Nucleus accumbens (tissue), 56 donors: ENCODE measurements at regions not wholly inside any gene's neighbourhood (a gene's known extent, or its start where the extent isn't known, plus 50 kb on each side); places are given as distances from the start of the nearest gene placed in this dataset.
"Not testable (repeated sequence)": the region's sequence is repeated elsewhere in the genome, so short reads cannot be mapped to it uniquely, and the experiment has no call there.

Experiments used
- DNase-seq, 56 donors: peaks; one replicate each; lab custom pipeline; 2025; lab: John Stamatoyannopoulos, UW

- no peak for DNase-seq
Measured at GRCh38 chr7:67655168-67655567, 658.5 kb downstream of the TYW1 start.

DNA sequence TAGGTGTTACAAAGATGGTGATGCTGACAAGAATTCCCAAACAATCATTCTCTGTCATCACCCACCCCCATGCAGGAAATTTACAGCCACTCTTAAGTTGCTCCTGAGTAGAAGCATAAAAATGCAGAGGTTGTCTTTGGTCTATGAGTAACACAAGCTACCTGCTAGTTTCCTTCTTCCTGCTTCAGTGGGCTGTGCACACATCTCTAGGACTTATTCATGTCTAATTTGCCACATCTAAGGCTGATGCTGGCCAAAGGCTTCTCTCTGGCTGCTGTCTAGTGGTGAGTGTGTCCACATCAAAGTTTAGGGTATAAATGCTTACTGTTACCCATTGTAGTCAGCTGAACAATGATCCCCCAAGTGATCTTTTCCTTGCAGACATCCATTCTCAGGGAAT is 662.5 kb downstream of the TYW1 start:
- DNase-seq = no peak

DNA sequence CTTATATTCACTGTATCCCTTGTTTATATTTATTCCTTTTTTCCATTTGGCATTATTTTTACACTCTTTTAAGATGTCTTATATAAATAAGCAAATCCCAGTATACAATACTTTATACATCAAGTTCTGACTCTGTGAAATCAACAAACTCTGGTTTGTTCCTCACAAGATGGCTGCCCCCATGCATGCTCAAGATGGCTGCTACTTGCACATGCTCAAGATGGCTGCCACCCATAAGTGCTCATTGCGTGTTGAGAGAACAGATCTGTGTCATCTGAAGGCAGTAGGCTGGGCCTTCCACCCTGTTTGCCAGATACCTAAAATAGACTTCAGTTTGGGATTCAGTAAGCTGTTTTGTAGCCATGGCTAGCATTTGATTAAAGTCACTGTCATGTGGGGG is 666.2 kb downstream of the TYW1 start:
- no peak for DNase-seq

DNA sequence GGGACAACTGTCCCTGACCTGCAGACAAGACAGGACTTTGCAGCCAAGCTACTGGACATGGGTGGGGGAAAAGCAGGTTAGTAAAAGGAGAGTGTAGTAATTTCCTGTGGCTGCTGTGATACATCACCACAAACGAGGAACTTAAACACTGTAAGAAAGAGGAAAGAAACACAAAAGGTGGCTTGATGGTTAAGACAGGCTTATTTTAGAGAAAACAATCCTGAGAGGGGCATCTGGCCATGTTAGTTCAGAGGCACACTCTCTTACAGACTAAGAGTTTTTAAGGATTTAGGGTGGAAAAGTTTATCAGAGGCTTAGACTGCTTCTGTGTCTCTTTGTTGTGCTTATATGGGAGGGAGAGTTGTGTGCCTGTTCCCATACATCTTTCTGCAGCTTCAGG is 667.0 kb downstream of the TYW1 start:
- no peak for DNase-seq

GRCh38 chr7:67666359-67666758 is 669.7 kb downstream of the TYW1 start:
- DNase-seq = not testable (repeated sequence)

DNA sequence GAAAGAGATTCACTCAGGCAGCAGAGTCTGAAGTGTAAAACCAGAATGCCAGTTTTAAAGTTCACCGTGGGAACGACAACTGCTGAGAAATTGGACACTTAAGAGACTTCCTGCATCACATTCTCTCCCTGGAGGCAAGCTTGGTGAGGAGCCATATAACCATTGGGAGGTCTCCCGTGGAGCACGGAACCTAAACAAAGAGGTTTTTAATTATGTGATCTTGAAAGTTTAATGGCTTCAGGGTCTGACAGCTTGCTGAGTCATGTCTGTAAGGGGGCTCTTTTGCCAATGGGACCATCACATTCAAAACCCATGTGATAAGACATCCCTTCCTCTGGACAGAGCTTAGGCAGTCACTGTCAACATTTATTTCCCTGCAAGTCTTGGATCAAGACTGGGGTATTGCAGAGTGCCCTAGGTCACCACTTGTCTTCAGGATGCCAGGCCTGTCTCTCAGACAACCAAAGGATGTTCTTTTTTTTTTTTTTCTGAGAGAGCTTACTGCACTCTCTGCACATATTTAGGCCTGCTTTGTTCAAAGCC is 674.4 kb downstream of the TYW1 start:
- DNase-seq = no peak

- no peak for DNase-seq
Measured at GRCh38 chr7:67673861-67674260, 677.2 kb downstream of the TYW1 start.

DNA sequence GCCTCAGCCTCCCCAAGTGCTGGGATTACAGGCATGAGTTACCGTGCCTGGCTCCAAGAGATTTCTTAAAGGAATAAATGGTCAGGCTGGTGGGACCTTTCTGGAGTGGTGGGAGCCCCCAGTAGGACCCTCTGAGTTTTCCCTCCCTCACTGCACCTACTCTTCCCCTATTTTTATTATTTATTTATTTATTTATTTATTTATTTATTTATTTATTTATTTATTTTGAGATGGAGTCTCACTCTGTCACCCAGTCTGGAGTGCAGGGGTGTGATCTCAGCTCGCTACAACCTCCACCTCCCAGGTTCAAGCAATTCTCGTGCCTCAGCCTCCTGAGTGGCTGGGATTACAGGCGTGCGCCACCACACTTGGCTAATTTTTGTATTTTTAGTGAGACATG is 678.2 kb downstream of the TYW1 start:
- DNase-seq = not testable (repeated sequence)

- DNase-seq = no peak
Measured at GRCh38 chr7:67675971-67676370, 679.3 kb downstream of the TYW1 start.

DNA sequence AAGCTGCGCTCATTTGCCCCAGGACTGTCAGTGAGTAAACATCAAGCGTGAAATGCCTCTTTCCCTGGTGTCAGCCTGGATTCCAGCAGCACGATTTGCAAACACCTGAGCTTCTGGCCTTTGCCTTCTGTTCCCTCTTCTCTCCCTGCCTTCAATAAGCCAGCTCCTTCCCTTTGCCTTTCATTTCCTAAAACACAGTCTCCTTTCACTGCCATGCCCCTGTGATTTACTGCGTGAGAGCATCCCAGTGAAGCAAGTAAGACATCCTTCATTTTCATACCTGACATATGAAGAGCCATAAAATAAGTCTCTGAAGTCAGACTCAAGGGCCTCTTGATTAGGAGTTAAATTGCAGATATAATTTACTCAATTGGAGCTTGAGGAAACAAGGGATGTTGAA is 681.8 kb downstream of the TYW1 start:
- no peak for DNase-seq

GRCh38 chr7:67683628-67684027 is 687.0 kb downstream of the TYW1 start:
- DNase-seq = no peak

- DNase-seq = no peak
Measured at GRCh38 chr7:67690700-67691099, 694.1 kb downstream of the TYW1 start.

- DNase-seq = no peak
Measured at GRCh38 chr7:67692425-67692824, 695.8 kb downstream of the TYW1 start.

- no peak for DNase-seq
Measured at GRCh38 chr7:67696124-67696523, 699.5 kb downstream of the TYW1 start.

DNA sequence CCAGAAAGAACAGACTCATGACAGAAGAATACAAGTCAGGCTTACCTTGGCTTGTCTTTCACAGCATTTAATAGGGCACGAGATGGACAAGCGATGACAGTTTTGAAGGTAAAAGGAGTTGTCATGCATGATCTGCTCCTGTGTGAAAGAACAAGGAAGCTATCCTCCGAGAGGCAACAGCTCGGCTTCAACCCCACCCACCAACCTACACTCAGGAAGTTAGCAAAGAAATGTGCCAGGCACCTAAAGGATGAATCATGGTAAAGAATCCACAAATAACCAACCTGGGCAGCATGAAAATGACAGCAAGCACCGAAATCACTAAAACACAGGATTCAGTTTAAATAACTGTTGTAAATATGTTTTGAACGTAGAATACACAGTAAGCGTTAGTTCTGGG is 700.2 kb downstream of the TYW1 start:
- peak in 11 of 56 donors; percentile 0 to 17 (median 4) for DNase-seq

DNA sequence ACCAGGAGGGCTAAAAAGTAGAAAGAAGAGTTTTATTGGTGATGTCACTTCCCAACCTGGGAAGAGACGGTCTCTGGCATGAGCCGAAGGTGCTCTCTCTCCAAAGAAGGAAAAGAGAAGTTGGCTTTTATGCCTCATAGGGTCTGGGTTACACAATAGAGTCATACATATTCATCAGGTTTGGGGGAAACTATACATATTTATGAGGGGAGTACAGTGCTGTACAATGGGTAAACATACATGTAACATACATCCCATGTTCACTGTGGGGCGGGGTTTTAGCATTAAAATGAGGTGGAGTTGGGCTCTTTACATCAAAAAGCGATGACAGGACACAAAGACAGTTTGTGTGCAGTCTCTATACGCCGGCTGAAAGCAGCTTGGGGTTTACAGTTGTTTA is 701.7 kb downstream of the TYW1 start:
- no peak for DNase-seq

GRCh38 chr7:67705850-67706249 is 709.2 kb downstream of the TYW1 start:
- no peak for DNase-seq

DNA sequence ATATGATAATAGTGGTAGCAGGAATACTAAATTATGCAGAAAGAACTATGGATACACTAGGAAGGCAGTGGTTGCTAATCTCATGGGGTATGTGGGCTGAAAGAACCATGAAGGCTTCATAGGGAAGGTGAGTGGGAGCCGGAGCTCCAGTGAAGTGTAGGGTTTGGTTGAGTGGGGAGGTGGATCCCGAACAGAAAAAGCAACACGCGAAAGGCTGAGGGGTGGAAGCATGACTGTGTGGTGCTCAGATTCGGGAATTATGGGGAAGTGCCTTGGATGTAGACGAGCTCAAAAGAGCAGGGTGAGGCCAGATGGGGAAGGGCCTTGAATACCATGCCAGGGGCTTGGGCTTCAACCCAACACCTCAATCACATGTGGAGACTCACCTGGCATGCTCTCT is 715.1 kb downstream of the TYW1 start:
- DNase-seq = peak in 33 of 56 donors; percentile 1 to 81 (median 18)

GRCh38 chr7:67713451-67714056 is 716.9 kb downstream of the TYW1 start:
- DNase-seq = no peak

- no peak for DNase-seq
Measured at GRCh38 chr7:67716729-67717128, 720.1 kb downstream of the TYW1 start.

- DNase-seq = no peak
Measured at GRCh38 chr7:67723591-67723990, 727.0 kb downstream of the TYW1 start.

- DNase-seq = no peak
Measured at GRCh38 chr7:67724435-67724834, 727.8 kb downstream of the TYW1 start.

DNA sequence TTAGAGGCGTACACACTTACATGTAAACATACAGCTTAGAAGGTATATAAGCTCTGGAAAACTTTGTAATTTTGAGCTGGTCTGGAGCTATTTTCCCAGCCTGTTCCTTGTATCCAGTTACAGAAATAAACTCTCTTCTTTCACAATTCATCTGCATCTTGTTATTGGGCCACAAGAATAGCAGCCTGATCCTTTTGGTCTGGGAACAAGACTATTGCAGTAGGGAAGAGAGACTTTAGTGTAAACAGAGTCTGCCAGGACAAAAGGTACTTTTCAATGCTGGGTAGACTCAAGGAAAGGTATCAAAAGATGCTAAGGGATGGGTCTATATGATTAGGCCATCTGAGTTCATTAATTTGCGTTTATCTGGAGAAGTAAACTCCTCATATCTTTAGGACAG is 728.3 kb downstream of the TYW1 start:
- no peak for DNase-seq
